ENCODE measurements at regions not wholly inside any gene's neighbourhood (a gene's known extent, or its start where the extent isn't known, plus 50 kb on each side); places are given as distances from the start of the nearest gene placed in this dataset.

- no peaks in the 10 kb centered on the region for H3K27me3 Mint-ChIP-seq (ENCODE audit: low read depth)
- peaks cover 6% of the 10 kb centered on the region for H3K9me3 Mint-ChIP-seq (ENCODE audit: low read depth)
- H3K4me3 Mint-ChIP-seq (ENCODE audit: unreplicated experiment), result no peak overlapping the region
- no peak for DNase-seq (ENCODE audit: low spot score)
- H3K27ac Mint-ChIP-seq (ENCODE audit: unreplicated experiment), result no peak overlapping the region
- peaks cover 24% of the 10 kb centered on the region for H3K4me1 Mint-ChIP-seq (ENCODE audit: low read depth)
- peaks cover 3% of the 10 kb centered on the region for H3K36me3 Mint-ChIP-seq (ENCODE audit: low read depth)
- peak; percentile 82 for TF ChIP-seq CTCF (IDR thresholded peaks at IDR 0.05)
Measured at GRCh38 chr10:62554632-62555199, 180.5 kb downstream of the ZNF365 start.

- peak overlapping the region; percentile 98 for H3K27ac Mint-ChIP-seq (ENCODE audit: unreplicated experiment)
- TF ChIP-seq CTCF (IDR thresholded peaks at IDR 0.05), result no peak
Measured at GRCh38 chr10:62559481-62560200, 185.5 kb downstream of the ZNF365 start.

GRCh38 chr10:62560201-62560819, 186.1 kb downstream of the ZNF365 start:
- Mint-ChIP-seq H3K9me3 (ENCODE audit: low read depth) (peaks cover 6% of the 10 kb centered on the region), H3K4me3 (ENCODE audit: unreplicated experiment) (no peak overlapping the region), H3K4me1 (ENCODE audit: low read depth) (peaks cover 66% of the 10 kb centered on the region), H3K36me3 (ENCODE audit: low read depth) (peaks cover 3% of the 10 kb centered on the region), H3K27me3 (ENCODE audit: low read depth) (no peaks in the 10 kb centered on the region), H3K27ac (ENCODE audit: unreplicated experiment) (peak overlapping the region; percentile 98)
- no peak for TF ChIP-seq CTCF (IDR thresholded peaks at IDR 0.05)
- DNase-seq (ENCODE audit: low spot score), result no peak

More at GRCh38 chr10:62559481-62560200, 185.5 kb downstream of the ZNF365 start:
- H3K4me3 Mint-ChIP-seq (ENCODE audit: unreplicated experiment), result no peak overlapping the region
- peaks cover 67% of the 10 kb centered on the region for H3K4me1 Mint-ChIP-seq (ENCODE audit: low read depth)
- DNase-seq (ENCODE audit: low spot score), result no peak
- peaks cover 3% of the 10 kb centered on the region for H3K36me3 Mint-ChIP-seq (ENCODE audit: low read depth)
- H3K9me3 Mint-ChIP-seq (ENCODE audit: low read depth), result peaks cover 6% of the 10 kb centered on the region
- H3K27me3 Mint-ChIP-seq (ENCODE audit: low read depth), result no peaks in the 10 kb centered on the region

GRCh38 chr10:62561151-62561550, 187.0 kb downstream of the ZNF365 start:
- no peak for DNase-seq (ENCODE audit: low spot score)
- Mint-ChIP-seq H3K36me3 (ENCODE audit: low read depth) (peaks cover 3% of the 10 kb centered on the region), H3K27me3 (ENCODE audit: low read depth) (no peaks in the 10 kb centered on the region), H3K4me1 (ENCODE audit: low read depth) (peaks cover 69% of the 10 kb centered on the region), H3K9me3 (ENCODE audit: low read depth) (peaks cover 9% of the 10 kb centered on the region), H3K4me3 (ENCODE audit: unreplicated experiment) (no peak overlapping the region), H3K27ac (ENCODE audit: unreplicated experiment) (peak overlapping the region; percentile 98)
- no peak for TF ChIP-seq CTCF (IDR thresholded peaks at IDR 0.05)

GRCh38 chr10:62562101-62562500, 187.9 kb downstream of the ZNF365 start:
- Mint-ChIP-seq H3K27ac (ENCODE audit: unreplicated experiment) (peak overlapping the region; percentile 92), H3K36me3 (ENCODE audit: low read depth) (peaks cover 3% of the 10 kb centered on the region), H3K9me3 (ENCODE audit: low read depth) (peaks cover 9% of the 10 kb centered on the region), H3K27me3 (ENCODE audit: low read depth) (no peaks in the 10 kb centered on the region), H3K4me3 (ENCODE audit: unreplicated experiment) (no peak overlapping the region), H3K4me1 (ENCODE audit: low read depth) (peaks cover 65% of the 10 kb centered on the region)
- no peak for DNase-seq (ENCODE audit: low spot score)
- no peak for TF ChIP-seq CTCF (IDR thresholded peaks at IDR 0.05)
